ENCODE measurements at regions not wholly inside any gene's neighbourhood (a gene's known extent, or its start where the extent isn't known, plus 50 kb on each side); places are given as distances from the start of the nearest gene placed in this dataset.

GRCh38 chr14:106501898-106502297, 975.5 kb downstream of the TMEM121 start:
- Histone ChIP-seq H3K27ac (ENCODE audit: low read depth, low read length, poor library complexity, severe bottlenecking) (peak overlapping the region; percentile 93), H3K27me3 (replicated peaks; ENCODE audit: insufficient read depth, low read depth, low read length, poor library complexity) (no peaks in the 10 kb centered on the region), H3K9me3 (ENCODE audit: low read depth, low read length, poor library complexity, severe bottlenecking) (peaks cover 5% of the 10 kb centered on the region), H3K36me3 (ENCODE audit: insufficient read depth, low read length, poor library complexity, severe bottlenecking) (no peaks in the 10 kb centered on the region), H3K4me3 (ENCODE audit: low read depth, low read length, poor library complexity, severe bottlenecking) (no peak overlapping the region), H3K4me1 (ENCODE audit: insufficient read depth, low read length, poor library complexity, severe bottlenecking) (peaks cover 66% of the 10 kb centered on the region)
- DNase-seq (ENCODE audit: low spot score) = no peak
- intact Hi-C loops (cut with micrococcal nuclease; ENCODE audit: unreplicated experiment) = no loop called here
- ChIA-PET CTCF (no interaction called here), POLR2A (ENCODE audit: low non-redundant PET) (no interaction called here)
- no TSS peak for BruUV-seq (replicated peaks)
- TF ChIP-seq EZH2 (IDR thresholded peaks at IDR 0.05; ENCODE audit: borderline replicate concordance, low read depth, low read length, poor library complexity, severe bottlenecking) = no peak
- no peak for TF ChIP-seq CTCF (conservative IDR thresholded peaks at IDR 0.05; ENCODE audit: low read depth, low read length)

GRCh38 chr14:106505366-106505765, 979.0 kb downstream of the TMEM121 start:
- BruUV-seq (replicated peaks) = no TSS peak
- no peaks in the 10 kb centered on the region for H3K27me3 ChIP-seq (replicated peaks; ENCODE audit: insufficient read depth, low read depth, low read length, poor library complexity)
- no peak overlapping the region for H3K27ac ChIP-seq (ENCODE audit: low read depth, low read length, poor library complexity, severe bottlenecking)
- H3K4me1 ChIP-seq (ENCODE audit: insufficient read depth, low read length, poor library complexity, severe bottlenecking) = peaks cover 71% of the 10 kb centered on the region
- intact Hi-C loops (cut with micrococcal nuclease; ENCODE audit: unreplicated experiment) = no loop called here
- no peaks in the 10 kb centered on the region for H3K36me3 ChIP-seq (ENCODE audit: insufficient read depth, low read length, poor library complexity, severe bottlenecking)
- ChIA-PET CTCF (no interaction called here), POLR2A (ENCODE audit: low non-redundant PET) (no interaction called here)
- no peaks in the 10 kb centered on the region for H3K9me3 ChIP-seq (ENCODE audit: low read depth, low read length, poor library complexity, severe bottlenecking)
- H3K4me3 ChIP-seq (ENCODE audit: low read depth, low read length, poor library complexity, severe bottlenecking) = no peak overlapping the region
- TF ChIP-seq EZH2 (IDR thresholded peaks at IDR 0.05; ENCODE audit: borderline replicate concordance, low read depth, low read length, poor library complexity, severe bottlenecking) (no peak), CTCF (conservative IDR thresholded peaks at IDR 0.05; ENCODE audit: low read depth, low read length) (no peak)
- no peak for DNase-seq (ENCODE audit: low spot score)

- POLR2A ChIA-PET (ENCODE audit: low non-redundant PET) = no interaction called here
- Histone ChIP-seq H3K27me3 (replicated peaks; ENCODE audit: insufficient read depth, low read depth, low read length, poor library complexity) (no peaks in the 10 kb centered on the region), H3K4me3 (ENCODE audit: low read depth, low read length, poor library complexity, severe bottlenecking) (no peak overlapping the region), H3K4me1 (ENCODE audit: insufficient read depth, low read length, poor library complexity, severe bottlenecking) (peaks cover 59% of the 10 kb centered on the region), H3K27ac (ENCODE audit: low read depth, low read length, poor library complexity, severe bottlenecking) (peak overlapping the region; percentile 40), H3K36me3 (ENCODE audit: insufficient read depth, low read length, poor library complexity, severe bottlenecking) (no peaks in the 10 kb centered on the region), H3K9me3 (ENCODE audit: low read depth, low read length, poor library complexity, severe bottlenecking) (no peaks in the 10 kb centered on the region)
- CTCF ChIA-PET = no interaction called here
- DNase-seq (ENCODE audit: low spot score) = no peak
- TF ChIP-seq CTCF (conservative IDR thresholded peaks at IDR 0.05; ENCODE audit: low read depth, low read length) = no peak
- no peak for TF ChIP-seq EZH2 (IDR thresholded peaks at IDR 0.05; ENCODE audit: borderline replicate concordance, low read depth, low read length, poor library complexity, severe bottlenecking)
- no TSS peak for BruUV-seq (replicated peaks)
- intact Hi-C loops (cut with micrococcal nuclease; ENCODE audit: unreplicated experiment) = no loop called here
Observed at GRCh38 chr14:106506881-106507305, 980.5 kb downstream of the TMEM121 start.
